DND-41 (cell line): ENCODE measurements at regions not wholly inside any gene's neighbourhood (a gene's known extent, or its start where the extent isn't known, plus 50 kb on each side); places are given as distances from the start of the nearest gene placed in this dataset.

ENCODE experiments used
- ATAC-seq: fragments of 200-7000 bp; cut with Tn5 transposase; 3 replicates; pipeline ENCODE4 v1.9.1; 2021; ENCODE audit warnings: low read depth; ENCODE audit not compliant: insufficient read depth
- DNase-seq: peaks from one replicate; pipeline ENCODE4 v3.0.0-alpha.2; 2020
- H2AFZ ChIP-seq: 2 replicates; pipeline ENCODE4 v1.6.0; 2012; ENCODE audit warnings: low read depth, low read length
- H3K27ac ChIP-seq: 2 replicates; pipeline ENCODE4 v1.5.1; 2012; ENCODE audit warnings: low read length, inconsistent platforms
- H3K27me3 ChIP-seq: fragments of 200-600 bp; sonication (generic); 2 replicates; pipeline ENCODE4 v1.6.0; 2012; ENCODE audit warnings: low read length, mild to moderate bottlenecking, inconsistent platforms; ENCODE audit not compliant: insufficient read depth, poor library complexity
- H3K36me3 ChIP-seq: 2 replicates; pipeline ENCODE4 v1.5.1; 2012; ENCODE audit warnings: low read length, inconsistent platforms; ENCODE audit not compliant: insufficient read depth
- H3K4me1 ChIP-seq: 2 replicates; pipeline ENCODE4 v1.5.1; 2012; ENCODE audit warnings: mild to moderate bottlenecking, low read length; ENCODE audit not compliant: insufficient read depth
- H3K4me2 ChIP-seq: 2 replicates; pipeline ENCODE4 v1.6.0; 2012; ENCODE audit warnings: mild to moderate bottlenecking, moderate library complexity, low read length, inconsistent platforms; ENCODE audit not compliant: insufficient read depth
- H3K4me3 ChIP-seq, 2 experiments: fragments of 200-600 bp in 1 of 2; shearing (Covaris generic) in 1 of 2; 2 replicates each; pipeline ENCODE4 v1.5.1; 2012 to 2016; ENCODE audit warnings: inconsistent platforms in 2 of 2, low read length in 2 of 2, mild to moderate bottlenecking in 2 of 2, low read depth in 1 of 2, moderate library complexity in 1 of 2
- H3K79me2 ChIP-seq: 2 replicates; pipeline ENCODE4 v1.6.0; 2012; ENCODE audit warnings: low read length, inconsistent platforms; ENCODE audit not compliant: insufficient read depth
- H3K9ac ChIP-seq: 2 replicates; pipeline ENCODE4 v1.6.0; 2012; ENCODE audit warnings: low read depth, mild to moderate bottlenecking, inconsistent platforms, low read length, moderate library complexity
- H3K9me3 ChIP-seq: 2 replicates; pipeline ENCODE4 v1.5.1; 2012; ENCODE audit warnings: low read length, moderate library complexity, mild to moderate bottlenecking, inconsistent platforms; ENCODE audit not compliant: insufficient read depth, severe bottlenecking
- H4K20me1 ChIP-seq: 2 replicates; pipeline ENCODE4 v1.6.0; 2012; ENCODE audit warnings: low read length; ENCODE audit not compliant: insufficient read depth
- EZH2 ChIP-seq: IDR thresholded peaks from 3 replicates; pipeline ENCODE4 v1.6.1; 2012; ENCODE audit warnings: borderline replicate concordance, low read depth, mild to moderate bottlenecking, moderate library complexity, low read length, inconsistent platforms; ENCODE audit not compliant: severe bottlenecking
- TF ChIP-seq, protein P1 (sequence below): IDR thresholded peaks from 2 replicates; pipeline ENCODE4 v1.5.1; 2012; ENCODE audit warnings: borderline replicate concordance, low read length, moderate library complexity, mild to moderate bottlenecking; ENCODE audit not compliant: poor library complexity, severe bottlenecking; ENCODE audit errors: extremely low read depth

- TF ChIP-seq, protein P1, sequence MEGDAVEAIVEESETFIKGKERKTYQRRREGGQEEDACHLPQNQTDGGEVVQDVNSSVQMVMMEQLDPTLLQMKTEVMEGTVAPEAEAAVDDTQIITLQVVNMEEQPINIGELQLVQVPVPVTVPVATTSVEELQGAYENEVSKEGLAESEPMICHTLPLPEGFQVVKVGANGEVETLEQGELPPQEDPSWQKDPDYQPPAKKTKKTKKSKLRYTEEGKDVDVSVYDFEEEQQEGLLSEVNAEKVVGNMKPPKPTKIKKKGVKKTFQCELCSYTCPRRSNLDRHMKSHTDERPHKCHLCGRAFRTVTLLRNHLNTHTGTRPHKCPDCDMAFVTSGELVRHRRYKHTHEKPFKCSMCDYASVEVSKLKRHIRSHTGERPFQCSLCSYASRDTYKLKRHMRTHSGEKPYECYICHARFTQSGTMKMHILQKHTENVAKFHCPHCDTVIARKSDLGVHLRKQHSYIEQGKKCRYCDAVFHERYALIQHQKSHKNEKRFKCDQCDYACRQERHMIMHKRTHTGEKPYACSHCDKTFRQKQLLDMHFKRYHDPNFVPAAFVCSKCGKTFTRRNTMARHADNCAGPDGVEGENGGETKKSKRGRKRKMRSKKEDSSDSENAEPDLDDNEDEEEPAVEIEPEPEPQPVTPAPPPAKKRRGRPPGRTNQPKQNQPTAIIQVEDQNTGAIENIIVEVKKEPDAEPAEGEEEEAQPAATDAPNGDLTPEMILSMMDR = no peak
- TF ChIP-seq EZH2 = no peak
- Histone ChIP-seq H3K36me3 (no peaks in the 10 kb centered on the region), H3K9ac (no peak overlapping the region), H4K20me1 (no peaks in the 10 kb centered on the region), H3K9me3 (no peaks in the 10 kb centered on the region), H3K27me3 (no peaks in the 10 kb centered on the region), H3K79me2 (no peaks in the 10 kb centered on the region), H2AFZ (no peak overlapping the region), H3K4me3 (no peak overlapping the region), H3K27ac (no peak overlapping the region), H3K4me1 (no peaks in the 10 kb centered on the region), H3K4me2 (no peak overlapping the region)
- ATAC-seq = no peak
- DNase-seq = no peak
Observed at GRCh38 chr13:55571237-55571867, 1569.4 kb upstream of the PRR20A start.

GRCh38 chr13:55572408-55572807, 1568.3 kb upstream of the PRR20A start:
- H3K27ac ChIP-seq = no peak overlapping the region
- H3K79me2 ChIP-seq = no peaks in the 10 kb centered on the region
- no peaks in the 10 kb centered on the region for H3K27me3 ChIP-seq
- no peaks in the 10 kb centered on the region for H3K9me3 ChIP-seq
- H3K4me1 ChIP-seq = no peaks in the 10 kb centered on the region
- H3K36me3 ChIP-seq = no peaks in the 10 kb centered on the region
- no peak overlapping the region for H3K9ac ChIP-seq
- H3K4me3 ChIP-seq = no peak overlapping the region
- DNase-seq (no peak), ATAC-seq (no peak)
- H4K20me1 ChIP-seq = no peaks in the 10 kb centered on the region
- no peak overlapping the region for H2AFZ ChIP-seq
- no peak for TF ChIP-seq EZH2
- TF ChIP-seq, protein P1 = no peak
- H3K4me2 ChIP-seq = no peak overlapping the region

DNA sequence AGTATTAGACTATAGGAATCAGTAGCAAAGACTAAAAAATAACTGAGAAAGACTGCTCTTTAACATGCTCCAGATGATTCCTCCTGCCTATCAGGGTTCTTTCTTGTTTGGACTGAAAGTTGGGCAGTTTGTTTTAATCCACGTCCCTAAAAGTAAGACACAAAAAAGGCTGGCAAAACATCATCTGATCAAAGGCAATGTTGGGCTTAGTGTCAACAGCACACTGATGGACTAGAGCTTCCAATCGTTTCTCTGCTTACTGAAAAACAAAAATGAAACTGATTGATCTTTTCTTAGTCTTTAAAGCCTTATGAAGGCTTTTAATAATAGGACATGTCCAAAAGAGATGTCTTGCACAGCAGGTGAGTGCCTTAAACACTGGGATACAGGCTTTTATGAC, 1567.9 kb upstream of the PRR20A start:
- Histone ChIP-seq H3K4me2 (no peak overlapping the region), H3K4me1 (no peaks in the 10 kb centered on the region), H3K4me3 (no peak overlapping the region), H3K27ac (no peak overlapping the region), H2AFZ (no peak overlapping the region), H3K9me3 (no peaks in the 10 kb centered on the region), H3K36me3 (no peaks in the 10 kb centered on the region), H3K9ac (no peak overlapping the region), H3K27me3 (no peaks in the 10 kb centered on the region), H4K20me1 (no peaks in the 10 kb centered on the region), H3K79me2 (no peaks in the 10 kb centered on the region)
- TF ChIP-seq, protein P1 = no peak
- TF ChIP-seq EZH2 = no peak
- DNase-seq = no peak
- ATAC-seq = no peak

- Histone ChIP-seq H3K4me2 (no peak overlapping the region), H3K9me3 (no peaks in the 10 kb centered on the region), H3K4me1 (no peaks in the 10 kb centered on the region), H4K20me1 (no peaks in the 10 kb centered on the region), H3K9ac (no peak overlapping the region), H3K27ac (no peak overlapping the region), H3K79me2 (no peaks in the 10 kb centered on the region), H3K4me3 (no peak overlapping the region), H3K36me3 (no peaks in the 10 kb centered on the region), H3K27me3 (no peaks in the 10 kb centered on the region), H2AFZ (no peak overlapping the region)
- no peak for DNase-seq
- no peak for ATAC-seq
- TF ChIP-seq, protein P1 = no peak
- no peak for TF ChIP-seq EZH2
Observed at GRCh38 chr13:55573565-55573964, 1567.2 kb upstream of the PRR20A start.
